Kidney (tissue), 13 donors: ENCODE measurements at regions not wholly inside any gene's neighbourhood (a gene's known extent, or its start where the extent isn't known, plus 50 kb on each side); places are given as distances from the start of the nearest gene placed in this dataset.

Experiments
- DNase-seq, 5 donors: peaks; one replicate each; pipeline ENCODE4 v3.0.0-alpha.2; 2013 to 2020
- FAIRE-seq: peaks from 2 replicates; lab custom pipeline; 2012; peaks lifted over from hg19 to GRCh38; lab: Jason Lieb, UNC
- H3K27ac ChIP-seq, 2 donors: one replicate each; pipeline ENCODE4 v1.7.0; 2013; ENCODE audit warnings: low read depth in 2 of 2, low read length in 2 of 2, inconsistent platforms in 1 of 2
- H3K27me3 ChIP-seq: one replicate; pipeline ENCODE4 v1.7.1; 2013; ENCODE audit warnings: low read length, inconsistent platforms; ENCODE audit not compliant: control insufficient read depth, insufficient read depth
- H3K36me3 ChIP-seq, 3 donors: one replicate each; pipeline versions ENCODE4 v1.7.0 to v1.7.1; 2013; ENCODE audit warnings: low read length in 3 of 3, control low read depth in 1 of 3, inconsistent platforms in 1 of 3; ENCODE audit not compliant: insufficient read depth in 3 of 3, control insufficient read depth in 2 of 3
- H3K4me1 ChIP-seq, 3 donors: one replicate each; pipeline versions ENCODE4 v1.7.0 to v1.7.1; 2013; ENCODE audit warnings: low read length in 3 of 3, inconsistent platforms in 1 of 3, low read depth in 1 of 3; ENCODE audit not compliant: control insufficient read depth in 2 of 3, insufficient read depth in 2 of 3
- H3K4me3 ChIP-seq, 3 donors: one replicate each; pipeline versions ENCODE4 v1.7.0 to v1.8.1; 2013; ENCODE audit warnings: low read length in 3 of 3, control low read depth in 1 of 3, inconsistent platforms in 1 of 3
- H3K9ac ChIP-seq, 3 donors: one replicate each; pipeline versions ENCODE4 v1.7.0 to v1.7.1; 2013; ENCODE audit warnings: low read length in 3 of 3, control low read depth in 1 of 3, inconsistent platforms in 1 of 3
- H3K9me3 ChIP-seq, 3 donors: one replicate each; pipeline versions ENCODE4 v1.7.0 to v1.7.1; 2013; ENCODE audit warnings: low read length in 3 of 3, control low read depth in 1 of 3, inconsistent platforms in 1 of 3; ENCODE audit not compliant: control insufficient read depth in 2 of 3, insufficient read depth in 1 of 3
- CTCF ChIP-seq: IDR thresholded peaks from 3 replicates; pipeline ENCODE4 v1.5.1; 2012; ENCODE audit warnings: mild to moderate bottlenecking, moderate library complexity, borderline replicate concordance; ENCODE audit not compliant: insufficient read depth; ENCODE audit errors: extremely low read depth
- intact Hi-C: fragments of 100-400 bp; cut with DNase I; formaldehyde crosslinking; loops from one replicate; pipeline ENCODE4 v1.11.1; 2022
- donor health status: control.
- donor health status: control.
- donor health status: control.
- donor health status: control.
- donor health status: control.
- donor health status: DM: yes; HTN: yes; CAD: no.
- donor health status: Normal renal cell carcinoma (clear cell type).

DNA sequence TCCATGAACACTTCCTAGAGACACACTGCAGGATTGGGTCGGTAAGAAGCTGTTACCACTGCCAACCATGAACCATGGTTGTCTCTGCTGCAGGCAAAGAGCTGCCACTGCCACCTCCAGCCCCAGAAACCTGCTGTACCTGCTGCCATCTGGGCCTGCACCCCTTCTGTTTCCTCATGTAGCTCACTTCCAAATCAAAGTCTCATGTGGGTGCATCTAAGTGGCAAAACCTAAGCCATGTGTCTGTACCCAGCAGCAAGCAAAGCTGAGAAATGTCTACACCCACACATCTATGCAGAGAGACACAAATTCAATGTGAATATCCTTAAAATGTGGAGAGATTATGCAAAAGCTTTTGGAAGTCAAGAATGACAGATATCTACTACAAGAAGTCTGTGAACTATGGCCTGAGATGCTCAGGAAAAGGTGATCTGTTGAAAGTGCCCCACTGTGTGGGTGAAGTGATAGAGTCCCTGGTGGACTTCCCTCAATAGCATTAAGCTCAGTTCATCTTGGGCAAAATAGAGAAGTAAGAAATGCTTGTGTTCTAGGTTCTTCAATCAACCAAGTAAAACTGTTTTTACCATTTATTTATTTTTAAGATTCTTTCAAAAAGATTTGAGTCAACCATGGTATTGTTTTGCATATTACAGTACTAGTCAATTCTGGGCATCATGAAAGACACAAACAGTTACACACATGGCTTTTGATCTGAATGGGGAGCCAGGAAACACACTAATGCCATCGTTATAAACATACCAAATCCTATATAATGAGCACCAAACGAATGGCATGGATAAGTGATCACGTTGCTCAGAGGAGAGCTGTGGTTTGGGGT, 64.4 kb downstream of the FOS start:
- Histone ChIP-seq H3K36me3 (no peaks in the 10 kb centered on the region), H3K27ac (no peak overlapping the region), H3K27me3 (no peaks in the 10 kb centered on the region), H3K9ac (no peak overlapping the region), H3K9me3 (no peaks in the 10 kb centered on the region), H3K4me3 (no peak overlapping the region), H3K4me1 (peaks cover 0 to 5% (median 0%) of the 10 kb centered on the region in 3 donors)
- DNase-seq, result no peak
- intact Hi-C loops, result no loop called here
- no peak for TF ChIP-seq CTCF
- FAIRE-seq, result no peak

DNA sequence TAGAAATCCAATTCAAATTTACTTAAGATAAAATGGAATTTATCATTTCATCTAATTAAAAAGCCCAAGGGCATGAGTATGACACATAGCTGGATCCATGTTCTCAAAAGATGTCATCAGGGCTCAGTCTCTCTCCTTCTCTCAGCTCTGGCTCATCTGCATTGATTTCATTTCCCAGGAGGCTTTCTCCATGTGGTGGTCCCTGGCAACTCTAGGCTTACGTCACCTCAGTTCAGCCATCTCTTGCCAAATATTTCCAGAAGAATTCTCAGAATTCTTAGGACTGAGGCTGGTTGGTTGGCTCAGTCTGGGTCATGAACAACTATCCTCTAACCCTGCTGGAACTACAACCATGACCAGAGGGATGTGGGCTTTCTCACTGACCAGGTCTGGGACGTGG, 65.3 kb downstream of the FOS start:
- no peak overlapping the region for H3K9ac ChIP-seq
- peaks cover 0 to 5% (median 0%) of the 10 kb centered on the region in 3 donors for H3K4me1 ChIP-seq
- H3K36me3 ChIP-seq, result no peaks in the 10 kb centered on the region
- H3K27me3 ChIP-seq, result no peaks in the 10 kb centered on the region
- no peaks in the 10 kb centered on the region for H3K9me3 ChIP-seq
- intact Hi-C loops, result no loop called here
- no peak for FAIRE-seq
- DNase-seq, result no peak
- TF ChIP-seq CTCF, result no peak
- H3K4me3 ChIP-seq, result no peak overlapping the region
- no peak overlapping the region for H3K27ac ChIP-seq

GRCh38 chr14:75344411-75344810, 65.8 kb downstream of the FOS start:
- Histone ChIP-seq H3K36me3 (no peaks in the 10 kb centered on the region), H3K4me3 (no peak overlapping the region), H3K27ac (no peak overlapping the region), H3K9ac (no peak overlapping the region), H3K27me3 (no peaks in the 10 kb centered on the region), H3K9me3 (no peaks in the 10 kb centered on the region), H3K4me1 (peaks cover 0 to 5% (median 0%) of the 10 kb centered on the region in 3 donors)
- TF ChIP-seq CTCF, result no peak
- FAIRE-seq (no peak), DNase-seq (no peak)
- intact Hi-C loops, result no loop called here
